ENCODE measurements at regions not wholly inside any gene's neighbourhood (a gene's known extent, or its start where the extent isn't known, plus 50 kb on each side); places are given as distances from the start of the nearest gene placed in this dataset.
A peak's percentile ranks its signal among the peaks of the same experiment; 100 is the strongest.
"Not testable (repeated sequence)": the region's sequence is repeated elsewhere in the genome, so short reads cannot be mapped to it uniquely, and the experiment has no call there.

DNA sequence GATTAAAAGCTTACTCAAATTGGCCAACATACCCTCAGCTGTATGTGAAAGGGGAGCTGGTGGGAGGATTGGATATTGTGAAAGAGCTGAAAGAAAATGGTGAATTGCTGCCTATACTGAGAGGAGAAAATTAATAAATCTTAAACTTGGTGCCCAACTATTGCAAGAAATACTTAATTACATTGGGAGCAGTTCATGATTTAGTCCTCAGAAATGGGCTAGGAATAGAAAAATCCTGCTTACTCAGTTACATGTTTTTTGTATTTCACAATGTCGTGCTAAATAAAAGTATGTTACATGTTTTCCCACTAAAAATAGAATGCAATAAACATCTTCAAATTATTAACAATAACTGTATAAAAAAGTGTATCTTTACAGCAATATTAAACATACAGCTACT is 100.0 kb downstream of the FAM217A start:
- 0% methylated on average over 1 of the region's 1 CpG for WGBS (ENCODE audit: insufficient coverage, low coverage, missing lambda C conversion rate)
- H4K20me1 ChIP-seq (replicated peaks; ENCODE audit: control insufficient read depth, insufficient read depth, low read length); BruUV-seq (replicated peaks); H3K4me2 ChIP-seq (ENCODE audit: insufficient read depth, low read length); H3K9me3 ChIP-seq (replicated peaks; ENCODE audit: control insufficient read depth, insufficient read depth, low read depth, low read length); H3K79me2 ChIP-seq (ENCODE audit: control insufficient read depth, insufficient read depth, low read length); POLR2A ChIA-PET; DNase-seq (ENCODE audit: extremely low read depth in 1 of 4, low spot score in 3 of 4); ATAC-seq; H3K9ac ChIP-seq (ENCODE audit: insufficient read depth in 1 of 2, low read depth in 2 of 2, low read length in 2 of 2); H3K27ac ChIP-seq (ENCODE audit: extremely low read depth, low read depth, low read length); H3K4me1 ChIP-seq (replicated peaks in 1 of 2; ENCODE audit: control insufficient read depth in 2 of 2, insufficient read depth in 2 of 2, low read length in 2 of 2); FAIRE-seq; in situ Hi-C loops (cut with MboI); H2AFZ ChIP-seq (ENCODE audit: low read depth, low read length); H3K9me1 ChIP-seq (ENCODE audit: control insufficient read depth, insufficient read depth, low read length); H3K4me3 ChIP-seq; H3K36me3 ChIP-seq (ENCODE audit: control insufficient read depth, insufficient read depth, low read length): not testable (repeated sequence)
- intact Hi-C loops (cut with micrococcal nuclease) = loop anchor here (1.0 to 10.0 kb wide), 5 partner anchors 47 to 694 kb away; no protein-coding TSS in a partner anchor
- CTCF ChIA-PET (ENCODE audit: low intra/inter-chr PET ratio) = interaction anchor here (0.6 to 2.2 kb wide), 4 partner anchors 153 to 236 kb away, joined by 3 to 17 read pairs (median 5); no protein-coding TSS in a partner anchor
- H3K27me3 ChIP-seq (ENCODE audit: control insufficient read depth in 2 of 2, insufficient read depth in 2 of 2, low read length in 2 of 2) = peaks cover 14 to 19% of the 10 kb centered on the region in 2 experiments
- TF ChIP-seq CEBPB (tag; IDR thresholded peaks at IDR 0.05) = 0 out of 2 replicates have a peak, but pooled peaks have one; percentile 42

GRCh38 chr6:3981917-3982316 is 97.0 kb downstream of the FAM217A start:
- ChIA-PET POLR2A (no interaction called here), CTCF (ENCODE audit: low intra/inter-chr PET ratio) (no interaction called here)
- Histone ChIP-seq H3K27ac (ENCODE audit: extremely low read depth, low read depth, low read length) (no peak overlapping the region), H3K4me2 (ENCODE audit: insufficient read depth, low read length) (no peak overlapping the region), H2AFZ (ENCODE audit: low read depth, low read length) (no peak overlapping the region), H3K36me3 (ENCODE audit: control insufficient read depth, insufficient read depth, low read length) (no peaks in the 10 kb centered on the region), H3K9me3 (replicated peaks; ENCODE audit: control insufficient read depth, insufficient read depth, low read depth, low read length) (no peaks in the 10 kb centered on the region), H3K27me3 (ENCODE audit: control insufficient read depth in 2 of 2, insufficient read depth in 2 of 2, low read length in 2 of 2) (peaks cover 5 to 7% of the 10 kb centered on the region in 2 experiments; a peak in 4 of 5 replicates), H4K20me1 (replicated peaks; ENCODE audit: control insufficient read depth, insufficient read depth, low read length) (no peaks in the 10 kb centered on the region), H3K4me3 (no peak overlapping the region), H3K9me1 (ENCODE audit: control insufficient read depth, insufficient read depth, low read length) (no peaks in the 10 kb centered on the region), H3K4me1 (replicated peaks in 1 of 2; ENCODE audit: control insufficient read depth in 2 of 2, insufficient read depth in 2 of 2, low read length in 2 of 2) (no peaks in the 10 kb centered on the region), H3K9ac (ENCODE audit: insufficient read depth in 1 of 2, low read depth in 2 of 2, low read length in 2 of 2) (no peak overlapping the region), H3K79me2 (ENCODE audit: control insufficient read depth, insufficient read depth, low read length) (no peaks in the 10 kb centered on the region)
- peak; percentile 93 for TF ChIP-seq ZNF146 (CRISPR knock-in tag; IDR thresholded peaks at IDR 0.05; ENCODE audit: unreplicated experiment)
- TF ChIP-seq ZNF12 (CRISPR knock-in tag; IDR thresholded peaks at IDR 0.05) = no peak
- no TSS peak for BruUV-seq (replicated peaks)
- ATAC-seq (no peak), DNase-seq (ENCODE audit: extremely low read depth in 1 of 4, low spot score in 3 of 4) (no peak), FAIRE-seq (no peak)
- in situ Hi-C loops (cut with MboI) (no loop called here), intact Hi-C loops (cut with micrococcal nuclease) (no loop called here)
